Fibroblast of lung (primary cell): ENCODE measurements at regions not wholly inside any gene's neighbourhood (a gene's known extent, or its start where the extent isn't known, plus 50 kb on each side); places are given as distances from the start of the nearest gene placed in this dataset.

ENCODE experiments used
- DNase-seq, 2 donors: peaks; one replicate each; pipeline versions ENCODE4 v3.0.0 to v3.0.0-alpha.2; 2010; ENCODE audit warnings: low read depth in 2 of 2
- H2AFZ ChIP-seq: 2 replicates; pipeline ENCODE4 v1.5.1; 2012; ENCODE audit warnings: low read length, control low read depth, inconsistent platforms
- H3K27ac ChIP-seq: 2 replicates; pipeline ENCODE4 v1.5.1; 2011; ENCODE audit warnings: low read length, control low read depth; ENCODE audit not compliant: insufficient read depth
- H3K27me3 ChIP-seq: 2 replicates; pipeline ENCODE4 v1.5.1; 2011; ENCODE audit warnings: mild to moderate bottlenecking, low read length; ENCODE audit not compliant: control insufficient read depth, insufficient read depth
- H3K36me3 ChIP-seq: 2 replicates; pipeline ENCODE4 v1.5.1; 2011; ENCODE audit warnings: low read length; ENCODE audit not compliant: control insufficient read depth, insufficient read depth
- H3K4me1 ChIP-seq: 2 replicates; pipeline ENCODE4 v1.5.1; 2011; ENCODE audit warnings: low read length; ENCODE audit not compliant: control insufficient read depth, insufficient read depth; ENCODE audit errors: extremely low read depth
- H3K4me2 ChIP-seq: 2 replicates; pipeline ENCODE4 v1.5.1; 2011; ENCODE audit warnings: low read length, control low read depth; ENCODE audit not compliant: insufficient read depth; ENCODE audit errors: extremely low read depth
- H3K4me3 ChIP-seq, 4 experiments: fragments of 200-600 bp in 1 of 4; sonication (generic) in 1 of 4; replicated peaks in 1 of 4; 2 replicates each; pipeline ENCODE4 v1.5.1; 2011 to 2016; ENCODE audit warnings: low read length in 4 of 4, low read depth in 3 of 4, mild to moderate bottlenecking in 3 of 4, control low read depth in 2 of 4, inconsistent platforms in 1 of 4, mixed read lengths in 1 of 4; ENCODE audit not compliant: insufficient read depth in 1 of 4; ENCODE audit errors: control extremely low read depth in 1 of 4
- H3K79me2 ChIP-seq: 2 replicates; pipeline ENCODE4 v1.5.1; 2012; ENCODE audit warnings: mild to moderate bottlenecking, low read length, inconsistent platforms; ENCODE audit not compliant: control insufficient read depth, insufficient read depth
- H3K9ac ChIP-seq: 2 replicates; pipeline ENCODE4 v1.5.1; 2011; ENCODE audit warnings: mild to moderate bottlenecking, low read length, control low read depth; ENCODE audit not compliant: insufficient read depth
- H3K9me3 ChIP-seq: 2 replicates; pipeline ENCODE4 v1.5.1; 2012; ENCODE audit warnings: low read depth, low read length; ENCODE audit not compliant: control insufficient read depth, insufficient read depth
- H4K20me1 ChIP-seq: 2 replicates; pipeline ENCODE4 v1.5.1; 2011; ENCODE audit warnings: low read length; ENCODE audit not compliant: control insufficient read depth, insufficient read depth; ENCODE audit errors: extremely low read depth
- CTCF ChIP-seq, 2 donors: IDR thresholded peaks in 1 of 2; conservative IDR thresholded peaks in 1 of 2; 1 replicate in 1 of 2; 2 replicates in 1 of 2; pipeline ENCODE4 v1.5.1; 2011 to 2012; ENCODE audit warnings: low read length in 2 of 2, control low read depth in 1 of 2, inconsistent platforms in 1 of 2, low read depth in 1 of 2, mild to moderate bottlenecking in 1 of 2
- EZH2 ChIP-seq: IDR thresholded peaks from 2 replicates; pipeline ENCODE4 v1.5.1; 2012; ENCODE audit warnings: low read length, control low read depth, mild to moderate bottlenecking; ENCODE audit errors: missing control alignments

DNA sequence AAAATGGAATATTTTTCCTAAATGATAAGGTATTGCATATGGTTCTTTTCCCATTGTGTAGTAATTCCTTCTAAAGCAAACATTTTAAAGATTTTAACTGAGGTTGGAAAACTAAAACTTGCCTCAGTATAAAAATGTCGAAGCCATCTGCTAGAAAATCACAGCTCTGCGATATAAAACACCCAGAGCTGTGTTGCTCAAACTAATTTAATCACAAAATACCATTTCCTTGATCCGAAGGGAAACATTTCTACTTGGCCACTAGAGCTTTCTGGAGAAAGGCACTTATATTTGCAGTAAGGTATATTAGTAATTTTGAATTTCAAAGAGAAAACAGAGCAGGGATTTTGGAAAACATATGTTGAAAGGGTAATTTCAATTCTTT lies 209.2 kb upstream of the ZNF32 start:
- peaks cover 20% of the 10 kb centered on the region for H3K4me1 ChIP-seq
- no peaks in the 10 kb centered on the region for H4K20me1 ChIP-seq

GRCh38 chr10:43857206-43857930 lies 208.7 kb upstream of the ZNF32 start:
- no peak overlapping the region for H3K9ac ChIP-seq

More for the DNA sequence above, 209.2 kb upstream of the ZNF32 start:
- H3K36me3 ChIP-seq = no peaks in the 10 kb centered on the region
- no peak overlapping the region for H3K4me2 ChIP-seq
- no peak for DNase-seq
- no peaks in the 10 kb centered on the region for H3K27me3 ChIP-seq
- no peaks in the 10 kb centered on the region for H3K9me3 ChIP-seq
- H3K79me2 ChIP-seq = no peaks in the 10 kb centered on the region
- H3K4me3 ChIP-seq = no peak overlapping the region
- H2AFZ ChIP-seq = no peak overlapping the region
- no peak overlapping the region for H3K27ac ChIP-seq
- no peak for TF ChIP-seq EZH2
- H3K9ac ChIP-seq = no peak overlapping the region

GRCh38 chr10:43856299-43856698 lies 207.6 kb upstream of the ZNF32 start:
- Histone ChIP-seq H3K4me2 (no peak overlapping the region), H3K36me3 (no peaks in the 10 kb centered on the region), H3K79me2 (no peaks in the 10 kb centered on the region), H3K27me3 (no peaks in the 10 kb centered on the region), H4K20me1 (no peaks in the 10 kb centered on the region), H3K27ac (no peak overlapping the region), H3K4me3 (no peak overlapping the region), H3K9me3 (no peaks in the 10 kb centered on the region), H3K9ac (no peak overlapping the region), H3K4me1 (peaks cover 10% of the 10 kb centered on the region), H2AFZ (no peak overlapping the region)
- TF ChIP-seq EZH2 (no peak), CTCF (conservative IDR thresholded peaks at IDR 0.05 in 1 of 2, IDR thresholded peaks at IDR 0.05 in 1 of 2; ENCODE audit: low read depth in 1 of 2, low read length in 2 of 2) (no peak)
- DNase-seq = no peak

More at GRCh38 chr10:43857206-43857930, 208.7 kb upstream of the ZNF32 start:
- TF ChIP-seq EZH2 = no peak
- no peak for TF ChIP-seq CTCF (conservative IDR thresholded peaks at IDR 0.05 in 1 of 2, IDR thresholded peaks at IDR 0.05 in 1 of 2; ENCODE audit: low read depth in 1 of 2, low read length in 2 of 2)
- Histone ChIP-seq H3K79me2 (no peaks in the 10 kb centered on the region), H3K4me3 (no peak overlapping the region), H3K27me3 (no peaks in the 10 kb centered on the region), H3K9me3 (no peaks in the 10 kb centered on the region), H4K20me1 (no peaks in the 10 kb centered on the region), H2AFZ (no peak overlapping the region), H3K27ac (peak overlapping the region; percentile 70), H3K36me3 (no peaks in the 10 kb centered on the region), H3K4me1 (peaks cover 16% of the 10 kb centered on the region), H3K4me2 (peak overlapping the region; percentile 72)
- peak; percentile 85 to 97 for DNase-seq
